ENCODE measurements at regions not wholly inside any gene's neighbourhood (a gene's known extent, or its start where the extent isn't known, plus 50 kb on each side); places are given as distances from the start of the nearest gene placed in this dataset.

- TF ChIP-seq CTCF (IDR thresholded peaks at IDR 0.05; ENCODE audit: extremely low read depth, missing control alignments) = no peak
- no peak for DNase-seq (ENCODE audit: low spot score)
Observed at GRCh38 chr5:60263346-60263745, 369.8 kb upstream of the PDE4D start.

GRCh38 chr5:60262576-60263295 is 369.2 kb upstream of the PDE4D start:
- TF ChIP-seq CTCF (IDR thresholded peaks at IDR 0.05; ENCODE audit: extremely low read depth, missing control alignments) = no peak
- DNase-seq (ENCODE audit: low spot score) = no peak

GRCh38 chr5:60261732-60262131 is 368.2 kb upstream of the PDE4D start:
- no peak for DNase-seq (ENCODE audit: low spot score)
- no peak for TF ChIP-seq CTCF (IDR thresholded peaks at IDR 0.05; ENCODE audit: extremely low read depth, missing control alignments)

GRCh38 chr5:60260658-60261057 is 367.1 kb upstream of the PDE4D start:
- DNase-seq (ENCODE audit: low spot score) = no peak
- no peak for TF ChIP-seq CTCF (IDR thresholded peaks at IDR 0.05; ENCODE audit: extremely low read depth, missing control alignments)

GRCh38 chr5:60259730-60260129 is 366.2 kb upstream of the PDE4D start:
- DNase-seq (ENCODE audit: low spot score) = no peak
- TF ChIP-seq CTCF (IDR thresholded peaks at IDR 0.05; ENCODE audit: extremely low read depth, missing control alignments) = no peak

- no peak for TF ChIP-seq CTCF (IDR thresholded peaks at IDR 0.05; ENCODE audit: extremely low read depth, missing control alignments)
- DNase-seq (ENCODE audit: low spot score) = no peak
Observed at GRCh38 chr5:60257596-60258271, 364.2 kb upstream of the PDE4D start.

- no peak for TF ChIP-seq CTCF (IDR thresholded peaks at IDR 0.05; ENCODE audit: extremely low read depth, missing control alignments)
- no peak for DNase-seq (ENCODE audit: low spot score)
Observed at GRCh38 chr5:60256546-60256945, 363.0 kb upstream of the PDE4D start.

Measured in GM20000 (cell line).